RWPE2 (cell line): ENCODE measurements at regions not wholly inside any gene's neighbourhood (a gene's known extent, or its start where the extent isn't known, plus 50 kb on each side); places are given as distances from the start of the nearest gene placed in this dataset.

Source experiments
- ATAC-seq: fragments of 200-7000 bp; cut with Tn5 transposase; 3 replicates; pipeline ENCODE4 v1.9.1; 2021; ENCODE audit warnings: low read depth
- DNase-seq: peaks from one replicate; pipeline ENCODE4 v3.0.0-alpha.2; 2020; ENCODE audit warnings: low spot score
- H3K27ac ChIP-seq: fragments of 450-650 bp; 2 replicates; pipeline ENCODE4 v1.5.1; 2017; ENCODE audit warnings: mild to moderate bottlenecking; ENCODE audit not compliant: poor library complexity, severe bottlenecking
- H3K27me3 ChIP-seq: fragments of 250-450 bp; sonication (Bioruptor Pico); 2 replicates; pipeline ENCODE4 v1.5.1; 2021; ENCODE audit warnings: mild to moderate bottlenecking, moderate library complexity; ENCODE audit not compliant: insufficient read depth, poor library complexity, severe bottlenecking
- H3K36me3 ChIP-seq: fragments of 250-450 bp; sonication (Bioruptor Pico); 2 replicates; pipeline ENCODE4 v1.5.1; 2020; ENCODE audit warnings: low read depth, mild to moderate bottlenecking, moderate library complexity
- H3K4me1 ChIP-seq: fragments of 250-450 bp; sonication (Bioruptor Pico); 2 replicates; pipeline ENCODE4 v1.5.1; 2021; ENCODE audit warnings: mild to moderate bottlenecking, moderate library complexity; ENCODE audit not compliant: insufficient read depth, poor library complexity, severe bottlenecking
- H3K4me3 ChIP-seq: fragments of 250-450 bp; sonication (Bioruptor Pico); 2 replicates; pipeline ENCODE4 v1.5.1; 2021; ENCODE audit warnings: mild to moderate bottlenecking, moderate library complexity; ENCODE audit not compliant: severe bottlenecking
- H3K9me3 ChIP-seq: fragments of 250-450 bp; sonication (Bioruptor Pico); 2 replicates; pipeline ENCODE4 v1.5.1; 2021; ENCODE audit warnings: mild to moderate bottlenecking, moderate library complexity; ENCODE audit not compliant: severe bottlenecking
- CTCF ChIP-seq: fragments of 450-650 bp; IDR thresholded peaks from one replicate; pipeline ENCODE4 v1.5.1; 2017; ENCODE audit warnings: mild to moderate bottlenecking, moderate library complexity; ENCODE audit not compliant: poor library complexity, severe bottlenecking

GRCh38 chr13:85432881-85433280 lies 366.3 kb downstream of the SLITRK6 start:
- ATAC-seq = no peak
- H3K27me3 ChIP-seq = no peaks in the 10 kb centered on the region
- H3K27ac ChIP-seq = no peak overlapping the region
- DNase-seq = no peak
- no peaks in the 10 kb centered on the region for H3K36me3 ChIP-seq
- no peaks in the 10 kb centered on the region for H3K4me1 ChIP-seq
- H3K4me3 ChIP-seq = no peak overlapping the region
- no peak for TF ChIP-seq CTCF
- no peaks in the 10 kb centered on the region for H3K9me3 ChIP-seq

- Histone ChIP-seq H3K27me3 (no peaks in the 10 kb centered on the region), H3K9me3 (no peaks in the 10 kb centered on the region), H3K27ac (no peak overlapping the region), H3K4me1 (peaks cover 5% of the 10 kb centered on the region), H3K36me3 (no peaks in the 10 kb centered on the region), H3K4me3 (no peak overlapping the region)
- no peak for ATAC-seq
- no peak for DNase-seq
- TF ChIP-seq CTCF = no peak
Observed at GRCh38 chr13:85431720-85432119, 367.5 kb downstream of the SLITRK6 start.

GRCh38 chr13:85430216-85430794 lies 368.9 kb downstream of the SLITRK6 start:
- Histone ChIP-seq H3K27ac (no peak overlapping the region), H3K27me3 (no peaks in the 10 kb centered on the region), H3K9me3 (no peaks in the 10 kb centered on the region), H3K4me3 (no peak overlapping the region), H3K36me3 (no peaks in the 10 kb centered on the region), H3K4me1 (peaks cover 5% of the 10 kb centered on the region)
- no peak for TF ChIP-seq CTCF
- no peak for ATAC-seq
- no peak for DNase-seq

- no peaks in the 10 kb centered on the region for H3K27me3 ChIP-seq
- no peak overlapping the region for H3K27ac ChIP-seq
- no peak overlapping the region for H3K4me3 ChIP-seq
- no peak for DNase-seq
- no peak for TF ChIP-seq CTCF
- no peak for ATAC-seq
- H3K36me3 ChIP-seq = no peaks in the 10 kb centered on the region
- H3K9me3 ChIP-seq = no peaks in the 10 kb centered on the region
- peaks cover 5% of the 10 kb centered on the region for H3K4me1 ChIP-seq
Observed at GRCh38 chr13:85427416-85427815, 371.8 kb downstream of the SLITRK6 start.

GRCh38 chr13:85420136-85420535 lies 379.1 kb downstream of the SLITRK6 start:
- H3K27me3 ChIP-seq = no peaks in the 10 kb centered on the region
- TF ChIP-seq CTCF = no peak
- H3K4me3 ChIP-seq = no peak overlapping the region
- ATAC-seq = no peak
- no peaks in the 10 kb centered on the region for H3K36me3 ChIP-seq
- no peaks in the 10 kb centered on the region for H3K4me1 ChIP-seq
- no peaks in the 10 kb centered on the region for H3K9me3 ChIP-seq
- no peak for DNase-seq
- H3K27ac ChIP-seq = no peak overlapping the region
